ENCODE measurements at regions not wholly inside any gene's neighbourhood (a gene's known extent, or its start where the extent isn't known, plus 50 kb on each side); places are given as distances from the start of the nearest gene placed in this dataset.

DNA sequence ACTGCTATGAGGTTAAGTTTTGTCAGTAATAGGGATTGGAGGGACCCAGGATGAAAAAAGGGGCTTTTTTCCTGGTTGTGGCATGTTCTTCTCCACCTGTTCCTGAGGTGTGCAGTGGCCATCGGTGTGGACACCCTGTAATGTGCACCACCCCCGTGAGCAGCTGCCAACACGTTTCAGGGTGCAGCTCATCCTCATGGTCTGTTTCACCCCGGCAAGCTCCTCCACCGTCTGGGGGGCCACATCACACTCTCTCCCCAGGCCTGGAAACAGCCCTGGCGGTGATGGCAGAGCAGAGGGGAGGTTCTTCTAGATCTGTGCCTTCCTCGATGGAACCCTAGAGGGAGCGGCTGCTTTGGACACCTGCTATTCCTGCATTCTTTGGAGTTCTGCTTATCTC lies 435.4 kb downstream of the MATN1 start:
- H3K27me3 ChIP-seq (ENCODE audit: insufficient read depth, low read depth, low read length) = no peaks in the 10 kb centered on the region
- no peak overlapping the region for H3K9ac ChIP-seq (ENCODE audit: low read length)
- no peaks in the 10 kb centered on the region for H3K36me3 ChIP-seq (ENCODE audit: insufficient read depth, low read length)
- H3K9me2 ChIP-seq (ENCODE audit: insufficient read depth, low read length) = no peaks in the 10 kb centered on the region
- H3K4me3 ChIP-seq (ENCODE audit: low read length) = no peak overlapping the region
- no peaks in the 10 kb centered on the region for H4K20me1 ChIP-seq (ENCODE audit: insufficient read depth)
- H3K4me2 ChIP-seq (ENCODE audit: low read length) = no peak overlapping the region
- H3K79me2 ChIP-seq (replicated peaks; ENCODE audit: insufficient read depth, low read length) = no peaks in the 10 kb centered on the region
- TF ChIP-seq TAF1 (IDR thresholded peaks at IDR 0.05; ENCODE audit: low read depth) (no peak), POLR2AphosphoS5 (IDR thresholded peaks at IDR 0.05) (no peak), EZH2 (IDR thresholded peaks at IDR 0.05; ENCODE audit: borderline replicate concordance, insufficient read depth, low read length, poor library complexity, severe bottlenecking) (no peak), RAD21 (conservative IDR thresholded peaks at IDR 0.05) (no peak), SMC3 (conservative IDR thresholded peaks at IDR 0.05; ENCODE audit: poor library complexity) (no peak), MXI1 (conservative IDR thresholded peaks at IDR 0.05; ENCODE audit: poor library complexity, severe bottlenecking) (no peak), EP300 (conservative IDR thresholded peaks at IDR 0.05; ENCODE audit: poor library complexity, severe bottlenecking) (no peak)
- TF ChIP-seq, protein P1, sequence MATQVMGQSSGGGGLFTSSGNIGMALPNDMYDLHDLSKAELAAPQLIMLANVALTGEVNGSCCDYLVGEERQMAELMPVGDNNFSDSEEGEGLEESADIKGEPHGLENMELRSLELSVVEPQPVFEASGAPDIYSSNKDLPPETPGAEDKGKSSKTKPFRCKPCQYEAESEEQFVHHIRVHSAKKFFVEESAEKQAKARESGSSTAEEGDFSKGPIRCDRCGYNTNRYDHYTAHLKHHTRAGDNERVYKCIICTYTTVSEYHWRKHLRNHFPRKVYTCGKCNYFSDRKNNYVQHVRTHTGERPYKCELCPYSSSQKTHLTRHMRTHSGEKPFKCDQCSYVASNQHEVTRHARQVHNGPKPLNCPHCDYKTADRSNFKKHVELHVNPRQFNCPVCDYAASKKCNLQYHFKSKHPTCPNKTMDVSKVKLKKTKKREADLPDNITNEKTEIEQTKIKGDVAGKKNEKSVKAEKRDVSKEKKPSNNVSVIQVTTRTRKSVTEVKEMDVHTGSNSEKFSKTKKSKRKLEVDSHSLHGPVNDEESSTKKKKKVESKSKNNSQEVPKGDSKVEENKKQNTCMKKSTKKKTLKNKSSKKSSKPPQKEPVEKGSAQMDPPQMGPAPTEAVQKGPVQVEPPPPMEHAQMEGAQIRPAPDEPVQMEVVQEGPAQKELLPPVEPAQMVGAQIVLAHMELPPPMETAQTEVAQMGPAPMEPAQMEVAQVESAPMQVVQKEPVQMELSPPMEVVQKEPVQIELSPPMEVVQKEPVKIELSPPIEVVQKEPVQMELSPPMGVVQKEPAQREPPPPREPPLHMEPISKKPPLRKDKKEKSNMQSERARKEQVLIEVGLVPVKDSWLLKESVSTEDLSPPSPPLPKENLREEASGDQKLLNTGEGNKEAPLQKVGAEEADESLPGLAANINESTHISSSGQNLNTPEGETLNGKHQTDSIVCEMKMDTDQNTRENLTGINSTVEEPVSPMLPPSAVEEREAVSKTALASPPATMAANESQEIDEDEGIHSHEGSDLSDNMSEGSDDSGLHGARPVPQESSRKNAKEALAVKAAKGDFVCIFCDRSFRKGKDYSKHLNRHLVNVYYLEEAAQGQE (IDR thresholded peaks at IDR 0.05; ENCODE audit: borderline replicate concordance) = no peak
- TF ChIP-seq, protein P2, sequence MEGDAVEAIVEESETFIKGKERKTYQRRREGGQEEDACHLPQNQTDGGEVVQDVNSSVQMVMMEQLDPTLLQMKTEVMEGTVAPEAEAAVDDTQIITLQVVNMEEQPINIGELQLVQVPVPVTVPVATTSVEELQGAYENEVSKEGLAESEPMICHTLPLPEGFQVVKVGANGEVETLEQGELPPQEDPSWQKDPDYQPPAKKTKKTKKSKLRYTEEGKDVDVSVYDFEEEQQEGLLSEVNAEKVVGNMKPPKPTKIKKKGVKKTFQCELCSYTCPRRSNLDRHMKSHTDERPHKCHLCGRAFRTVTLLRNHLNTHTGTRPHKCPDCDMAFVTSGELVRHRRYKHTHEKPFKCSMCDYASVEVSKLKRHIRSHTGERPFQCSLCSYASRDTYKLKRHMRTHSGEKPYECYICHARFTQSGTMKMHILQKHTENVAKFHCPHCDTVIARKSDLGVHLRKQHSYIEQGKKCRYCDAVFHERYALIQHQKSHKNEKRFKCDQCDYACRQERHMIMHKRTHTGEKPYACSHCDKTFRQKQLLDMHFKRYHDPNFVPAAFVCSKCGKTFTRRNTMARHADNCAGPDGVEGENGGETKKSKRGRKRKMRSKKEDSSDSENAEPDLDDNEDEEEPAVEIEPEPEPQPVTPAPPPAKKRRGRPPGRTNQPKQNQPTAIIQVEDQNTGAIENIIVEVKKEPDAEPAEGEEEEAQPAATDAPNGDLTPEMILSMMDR (IDR thresholded peaks at IDR 0.05; ENCODE audit: poor library complexity, severe bottlenecking) = no peak
- H2AFZ ChIP-seq (ENCODE audit: low read depth, low read length) = no peak overlapping the region
- H3K27ac ChIP-seq (ENCODE audit: low read length) = no peak overlapping the region
- H3K9me3 ChIP-seq (ENCODE audit: low read length) = no peaks in the 10 kb centered on the region
- H3F3A ChIP-seq (ENCODE audit: insufficient read depth, low read length, poor library complexity, severe bottlenecking) = no peaks in the 10 kb centered on the region

DNA sequence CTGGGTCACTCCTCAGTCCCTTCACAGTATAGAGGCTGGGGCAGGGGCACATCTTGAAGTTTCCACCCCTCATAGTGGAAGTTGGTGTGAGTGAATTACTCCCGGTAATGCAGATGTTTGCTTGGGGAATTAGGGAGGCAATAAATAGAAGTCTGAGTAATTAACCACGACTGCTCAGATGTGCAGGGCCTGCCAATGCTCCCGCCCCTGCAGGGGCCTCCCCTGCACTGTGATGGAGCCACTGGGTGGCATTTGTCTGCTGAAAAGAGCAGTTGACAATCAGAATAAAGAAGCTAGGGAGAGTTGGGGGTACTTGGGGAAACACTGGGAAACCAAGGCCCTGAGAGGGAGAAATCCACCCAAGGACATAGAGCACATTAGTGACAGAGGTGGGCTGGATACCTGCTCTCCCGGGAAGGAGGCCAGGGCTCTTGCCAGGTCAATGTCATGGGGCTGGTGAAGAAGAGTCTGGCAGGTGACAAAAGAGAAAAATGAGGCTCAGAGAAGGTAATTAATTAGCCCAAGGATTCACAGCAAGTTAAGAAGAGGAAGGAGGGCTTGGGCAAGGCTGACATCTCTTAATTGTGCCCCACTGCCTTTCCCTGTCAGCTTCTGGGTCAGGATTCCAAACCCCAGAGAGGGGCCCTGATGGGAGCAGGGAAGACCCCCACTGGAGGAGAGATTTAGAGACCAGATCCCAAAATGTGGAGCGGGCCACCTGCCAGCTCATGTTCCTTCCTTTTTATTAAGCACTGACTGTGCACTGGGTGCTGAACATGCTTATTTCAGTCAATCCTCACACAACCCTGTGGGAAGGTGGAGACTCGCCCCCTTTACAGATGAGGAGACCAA lies 436.2 kb downstream of the MATN1 start:
- H3K79me2 ChIP-seq (replicated peaks; ENCODE audit: insufficient read depth, low read length) = no peaks in the 10 kb centered on the region
- H4K20me1 ChIP-seq (ENCODE audit: insufficient read depth) = no peaks in the 10 kb centered on the region
- no peak overlapping the region for H3K4me2 ChIP-seq (ENCODE audit: low read length)

More for the DNA sequence above, 436.2 kb downstream of the MATN1 start:
- Histone ChIP-seq H3K9ac (ENCODE audit: low read length) (no peak overlapping the region), H3K27ac (ENCODE audit: low read length) (no peak overlapping the region), H3K36me3 (ENCODE audit: insufficient read depth, low read length) (no peaks in the 10 kb centered on the region), H3K27me3 (ENCODE audit: insufficient read depth, low read depth, low read length) (no peaks in the 10 kb centered on the region), H3K4me3 (ENCODE audit: low read length) (no peak overlapping the region), H3K9me2 (ENCODE audit: insufficient read depth, low read length) (no peaks in the 10 kb centered on the region), H3F3A (ENCODE audit: insufficient read depth, low read length, poor library complexity, severe bottlenecking) (no peaks in the 10 kb centered on the region), H3K9me3 (ENCODE audit: low read length) (no peaks in the 10 kb centered on the region), H2AFZ (ENCODE audit: low read depth, low read length) (no peak overlapping the region)
- TF ChIP-seq RAD21 (conservative IDR thresholded peaks at IDR 0.05) = no peak

Data from neural cell (in vitro differentiated cells).